GM12864 (cell line): ENCODE measurements at regions not wholly inside any gene's neighbourhood (a gene's known extent, or its start where the extent isn't known, plus 50 kb on each side); places are given as distances from the start of the nearest gene placed in this dataset.
"Not testable (repeated sequence)": the region's sequence is repeated elsewhere in the genome, so short reads cannot be mapped to it uniquely, and the experiment has no call there.

Source experiments
- DNase-seq: peaks from one replicate; pipeline ENCODE4 v3.0.0-alpha.2; 2011; ENCODE audit warnings: low read depth
- H3K4me3 ChIP-seq: 2 replicates; pipeline ENCODE4 v1.5.1; 2011; ENCODE audit warnings: mild to moderate bottlenecking, low read depth, low read length, control low read depth
- CTCF ChIP-seq: IDR thresholded peaks from 2 replicates; pipeline ENCODE4 v1.5.1; 2011; ENCODE audit warnings: low read depth, mild to moderate bottlenecking, moderate library complexity, low read length, control low read depth, inconsistent platforms; ENCODE audit errors: missing control alignments

- no peak for TF ChIP-seq CTCF
- no peak for DNase-seq
- H3K4me3 ChIP-seq: no peak overlapping the region
Observed at GRCh38 chr10:31677195-31678138, 251.2 kb downstream of the ARHGAP12 start.

- TF ChIP-seq CTCF: no peak
- no peak for DNase-seq
- no peak overlapping the region for H3K4me3 ChIP-seq
Observed at GRCh38 chr10:31675726-31676125, 252.9 kb downstream of the ARHGAP12 start.

- no peak for TF ChIP-seq CTCF
- no peak for DNase-seq
- H3K4me3 ChIP-seq: no peak overlapping the region
Observed at GRCh38 chr10:31669357-31669756, 259.3 kb downstream of the ARHGAP12 start.

- TF ChIP-seq CTCF: no peak
- no peak overlapping the region for H3K4me3 ChIP-seq
- DNase-seq: no peak
Observed at GRCh38 chr10:31668326-31668725, 260.3 kb downstream of the ARHGAP12 start.

- DNase-seq: not testable (repeated sequence)
Observed at GRCh38 chr10:31665764-31666279, 262.8 kb downstream of the ARHGAP12 start.

GRCh38 chr10:31664803-31665202 is 263.8 kb downstream of the ARHGAP12 start:
- TF ChIP-seq CTCF: no peak
- DNase-seq: no peak
- H3K4me3 ChIP-seq: no peak overlapping the region

More at GRCh38 chr10:31665764-31666279, 262.8 kb downstream of the ARHGAP12 start:
- H3K4me3 ChIP-seq: not testable (repeated sequence)

- DNase-seq: not testable (repeated sequence)
Observed at GRCh38 chr10:31664071-31664470, 264.6 kb downstream of the ARHGAP12 start.

GRCh38 chr10:31660300-31660699 is 268.3 kb downstream of the ARHGAP12 start:
- no peak for TF ChIP-seq CTCF
- DNase-seq: no peak
- H3K4me3 ChIP-seq: no peak overlapping the region

More at GRCh38 chr10:31664071-31664470, 264.6 kb downstream of the ARHGAP12 start:
- H3K4me3 ChIP-seq: not testable (repeated sequence)
